ENCODE measurements at regions not wholly inside any gene's neighbourhood (a gene's known extent, or its start where the extent isn't known, plus 50 kb on each side); places are given as distances from the start of the nearest gene placed in this dataset.

- no peaks in the 10 kb centered on the region for H3K9me3 ChIP-seq
- TF ChIP-seq, protein P1, sequence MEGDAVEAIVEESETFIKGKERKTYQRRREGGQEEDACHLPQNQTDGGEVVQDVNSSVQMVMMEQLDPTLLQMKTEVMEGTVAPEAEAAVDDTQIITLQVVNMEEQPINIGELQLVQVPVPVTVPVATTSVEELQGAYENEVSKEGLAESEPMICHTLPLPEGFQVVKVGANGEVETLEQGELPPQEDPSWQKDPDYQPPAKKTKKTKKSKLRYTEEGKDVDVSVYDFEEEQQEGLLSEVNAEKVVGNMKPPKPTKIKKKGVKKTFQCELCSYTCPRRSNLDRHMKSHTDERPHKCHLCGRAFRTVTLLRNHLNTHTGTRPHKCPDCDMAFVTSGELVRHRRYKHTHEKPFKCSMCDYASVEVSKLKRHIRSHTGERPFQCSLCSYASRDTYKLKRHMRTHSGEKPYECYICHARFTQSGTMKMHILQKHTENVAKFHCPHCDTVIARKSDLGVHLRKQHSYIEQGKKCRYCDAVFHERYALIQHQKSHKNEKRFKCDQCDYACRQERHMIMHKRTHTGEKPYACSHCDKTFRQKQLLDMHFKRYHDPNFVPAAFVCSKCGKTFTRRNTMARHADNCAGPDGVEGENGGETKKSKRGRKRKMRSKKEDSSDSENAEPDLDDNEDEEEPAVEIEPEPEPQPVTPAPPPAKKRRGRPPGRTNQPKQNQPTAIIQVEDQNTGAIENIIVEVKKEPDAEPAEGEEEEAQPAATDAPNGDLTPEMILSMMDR (IDR thresholded peaks at IDR 0.05): no peak
- H3K36me3 ChIP-seq: no peaks in the 10 kb centered on the region
- no peak overlapping the region for H3K27ac ChIP-seq
- H3K27me3 ChIP-seq: no peaks in the 10 kb centered on the region
- no peak for DNase-seq
- no peaks in the 10 kb centered on the region for H3K4me1 ChIP-seq
- intact Hi-C loops (cut with DNase I; ENCODE audit: low total_unique reads): no loop called here
- H3K4me3 ChIP-seq: no peak overlapping the region
Observed at GRCh38 chr12:124080649-124081048, 107.6 kb downstream of the ZNF664 start.

- no peaks in the 10 kb centered on the region for H3K27me3 ChIP-seq
- H3K4me1 ChIP-seq: no peaks in the 10 kb centered on the region
- no peak overlapping the region for H3K27ac ChIP-seq
- TF ChIP-seq, protein P1 (IDR thresholded peaks at IDR 0.05): no peak
- H3K36me3 ChIP-seq: no peaks in the 10 kb centered on the region
- DNase-seq: no peak
- H3K9me3 ChIP-seq: no peaks in the 10 kb centered on the region
- no peak overlapping the region for H3K4me3 ChIP-seq
- intact Hi-C loops (cut with DNase I; ENCODE audit: low total_unique reads): no loop called here
Observed at GRCh38 chr12:124082012-124082411, 109.0 kb downstream of the ZNF664 start.

DNA sequence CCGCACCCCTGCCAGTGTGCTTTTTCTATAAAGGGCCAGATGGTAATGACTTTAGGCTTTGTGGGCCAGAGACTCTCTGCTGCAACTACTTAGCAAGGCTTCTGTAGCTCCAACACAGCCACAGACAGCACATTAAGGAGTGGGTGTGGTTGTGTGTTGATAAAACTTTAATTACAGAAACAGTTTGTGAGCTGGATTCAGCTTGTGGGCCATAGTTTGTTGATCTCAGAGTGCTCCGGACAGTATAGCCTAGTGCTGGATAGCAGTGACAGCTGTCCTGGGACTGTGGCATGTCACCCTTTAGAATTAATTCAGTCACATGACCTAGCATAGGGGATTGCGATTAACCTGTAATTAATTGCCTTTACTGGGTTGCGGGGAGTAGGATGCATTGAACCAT, 109.7 kb downstream of the ZNF664 start:
- no peaks in the 10 kb centered on the region for H3K9me3 ChIP-seq
- H3K27me3 ChIP-seq: no peaks in the 10 kb centered on the region
- intact Hi-C loops (cut with DNase I; ENCODE audit: low total_unique reads): no loop called here
- no peak for DNase-seq
- TF ChIP-seq, protein P1 (IDR thresholded peaks at IDR 0.05): no peak
- no peaks in the 10 kb centered on the region for H3K4me1 ChIP-seq
- no peak overlapping the region for H3K27ac ChIP-seq
- H3K36me3 ChIP-seq: no peaks in the 10 kb centered on the region
- no peak overlapping the region for H3K4me3 ChIP-seq

- Histone ChIP-seq H3K36me3 (no peaks in the 10 kb centered on the region), H3K4me3 (no peak overlapping the region), H3K27me3 (no peaks in the 10 kb centered on the region), H3K9me3 (no peaks in the 10 kb centered on the region), H3K27ac (no peak overlapping the region), H3K4me1 (no peaks in the 10 kb centered on the region)
- intact Hi-C loops (cut with DNase I; ENCODE audit: low total_unique reads): no loop called here
- TF ChIP-seq, protein P1 (IDR thresholded peaks at IDR 0.05): no peak
- DNase-seq: no peak
Observed at GRCh38 chr12:124083708-124084107, 110.7 kb downstream of the ZNF664 start.

DNA sequence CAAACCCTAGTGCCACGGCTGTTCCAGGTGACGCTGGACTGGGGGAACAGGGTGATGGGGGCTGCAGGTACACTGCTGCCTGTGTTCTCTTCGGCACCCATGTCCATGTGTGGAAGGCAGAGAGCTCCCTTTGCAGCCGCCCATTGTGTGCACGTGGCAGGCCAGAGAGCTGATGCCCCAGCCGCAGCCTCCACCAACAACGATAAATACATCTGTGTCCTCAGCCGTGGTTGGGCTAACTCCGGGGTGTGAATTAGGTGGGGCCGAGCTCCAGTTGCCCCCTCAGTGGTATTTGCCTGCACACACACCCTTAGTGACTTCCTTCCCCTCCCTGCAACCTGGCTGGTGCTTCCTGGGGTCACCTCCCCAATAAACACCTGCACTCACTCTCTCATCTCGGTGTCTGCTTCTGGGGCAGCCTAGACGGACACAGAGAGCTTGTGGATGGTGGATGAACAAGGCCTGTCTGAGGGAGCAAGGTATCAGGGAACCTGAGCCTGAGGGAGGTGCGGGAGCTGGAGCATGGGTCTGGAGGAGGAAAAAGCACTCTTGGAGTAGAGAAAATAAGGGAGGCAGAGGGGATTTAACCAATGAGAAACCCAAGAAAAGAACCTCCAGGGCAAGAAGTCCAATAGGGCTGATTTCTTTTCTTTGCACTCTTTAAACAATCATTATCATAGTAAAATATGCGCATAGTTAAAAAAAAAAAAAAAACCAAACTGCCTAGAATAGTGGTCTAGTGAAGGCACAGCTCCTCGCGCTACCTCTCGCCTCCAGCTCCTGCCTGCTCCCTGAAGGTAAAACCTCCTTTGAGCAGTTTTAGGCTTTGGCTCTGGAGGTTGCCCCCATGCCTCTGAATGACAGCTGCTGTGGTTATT, 112.6 kb downstream of the ZNF664 start:
- intact Hi-C loops (cut with DNase I; ENCODE audit: low total_unique reads): no loop called here

More for the DNA sequence above, 112.6 kb downstream of the ZNF664 start:
- H3K36me3 ChIP-seq: no peaks in the 10 kb centered on the region
- DNase-seq: no peak
- TF ChIP-seq, protein P1 (IDR thresholded peaks at IDR 0.05): no peak
- H3K27ac ChIP-seq: no peak overlapping the region
- H3K9me3 ChIP-seq: no peaks in the 10 kb centered on the region
- no peaks in the 10 kb centered on the region for H3K27me3 ChIP-seq
- H3K4me3 ChIP-seq: no peak overlapping the region
- no peaks in the 10 kb centered on the region for H3K4me1 ChIP-seq
